Mucosa of descending colon (tissue), 3 donors: ENCODE measurements at regions not wholly inside any gene's neighbourhood (a gene's known extent, or its start where the extent isn't known, plus 50 kb on each side); places are given as distances from the start of the nearest gene placed in this dataset.

Experiments
- ATAC-seq: fragments of 200-7000 bp; cut with Tn5 transposase; one replicate; pipeline ENCODE4 v1.9.1; 2020; ENCODE audit warnings: mild to moderate bottlenecking, moderate library complexity
- DNase-seq, 3 donors: peaks; one replicate each; pipeline ENCODE4 v3.0.0-alpha.2; 2020
- H3K36me3 ChIP-seq: fragments of 200-600 bp; one replicate; pipeline ENCODE4 v1.8.0; 2021; ENCODE audit warnings: low read depth, mild to moderate bottlenecking
- H3K4me1 ChIP-seq: fragments of 200-600 bp; one replicate; pipeline ENCODE4 v1.8.0; 2021; ENCODE audit warnings: low read depth, mild to moderate bottlenecking
- H3K4me3 ChIP-seq: fragments of 200-600 bp; one replicate; pipeline ENCODE4 v1.8.0; 2021; ENCODE audit warnings: mild to moderate bottlenecking
- H3K9me3 ChIP-seq: fragments of 200-600 bp; one replicate; pipeline ENCODE4 v1.8.0; 2021; ENCODE audit warnings: mild to moderate bottlenecking
- intact Hi-C, 2 donors: fragments of 100-400 bp; cut with DNase I in 1 of 2; cut with micrococcal nuclease in 1 of 2; formaldehyde crosslinking; loops; one replicate each; pipeline versions ENCODE4 v1.11.0 to v1.11.1; 2022; cut with DNase I, micrococcal nuclease
- TF ChIP-seq, protein P1 (sequence below): fragments of 200-600 bp; IDR thresholded peaks from one replicate; pipeline ENCODE4 v1.8.0; 2022; ENCODE audit warnings: antibody characterized with exemption, mild to moderate bottlenecking
- donor health status: DM: no; HTN: no; CAD: no; lungs with moderate emphysema.
- donor health status: DM: no; HTN: no; CAD: no.
- donor health status: DM: no; HTN: yes; CAD: no.

GRCh38 chr13:58992478-58993042 is 1171.2 kb downstream of the DIAPH3 start:
- no peak for DNase-seq
- no peak overlapping the region for H3K4me3 ChIP-seq
- no peak for ATAC-seq

DNA sequence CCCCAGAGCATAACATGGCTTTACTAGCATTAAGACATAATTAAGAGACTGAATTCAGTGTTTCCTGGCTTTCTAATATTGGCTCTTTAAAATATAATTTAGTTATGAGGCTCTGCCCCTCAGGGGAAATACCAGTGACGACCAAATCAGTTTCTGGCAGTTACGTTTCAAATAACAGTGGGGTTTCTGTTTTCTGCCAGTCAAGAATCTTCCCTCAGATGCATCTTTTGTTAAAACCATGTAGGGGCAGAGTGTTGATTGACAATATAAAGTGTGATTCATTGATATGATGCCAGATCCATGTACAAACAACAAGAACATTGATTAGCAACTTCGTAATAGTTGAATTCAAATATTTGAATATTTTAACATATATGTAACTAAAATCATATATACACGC is 1169.7 kb downstream of the DIAPH3 start:
- DNase-seq, result no peak
- no peak overlapping the region for H3K4me3 ChIP-seq
- H3K4me1 ChIP-seq, result no peaks in the 10 kb centered on the region
- no peaks in the 10 kb centered on the region for H3K36me3 ChIP-seq
- no peak for ATAC-seq
- intact Hi-C loops, result no loop called here
- TF ChIP-seq, protein P1, sequence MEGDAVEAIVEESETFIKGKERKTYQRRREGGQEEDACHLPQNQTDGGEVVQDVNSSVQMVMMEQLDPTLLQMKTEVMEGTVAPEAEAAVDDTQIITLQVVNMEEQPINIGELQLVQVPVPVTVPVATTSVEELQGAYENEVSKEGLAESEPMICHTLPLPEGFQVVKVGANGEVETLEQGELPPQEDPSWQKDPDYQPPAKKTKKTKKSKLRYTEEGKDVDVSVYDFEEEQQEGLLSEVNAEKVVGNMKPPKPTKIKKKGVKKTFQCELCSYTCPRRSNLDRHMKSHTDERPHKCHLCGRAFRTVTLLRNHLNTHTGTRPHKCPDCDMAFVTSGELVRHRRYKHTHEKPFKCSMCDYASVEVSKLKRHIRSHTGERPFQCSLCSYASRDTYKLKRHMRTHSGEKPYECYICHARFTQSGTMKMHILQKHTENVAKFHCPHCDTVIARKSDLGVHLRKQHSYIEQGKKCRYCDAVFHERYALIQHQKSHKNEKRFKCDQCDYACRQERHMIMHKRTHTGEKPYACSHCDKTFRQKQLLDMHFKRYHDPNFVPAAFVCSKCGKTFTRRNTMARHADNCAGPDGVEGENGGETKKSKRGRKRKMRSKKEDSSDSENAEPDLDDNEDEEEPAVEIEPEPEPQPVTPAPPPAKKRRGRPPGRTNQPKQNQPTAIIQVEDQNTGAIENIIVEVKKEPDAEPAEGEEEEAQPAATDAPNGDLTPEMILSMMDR, result no peak
- H3K9me3 ChIP-seq, result peaks cover 9% of the 10 kb centered on the region

More at GRCh38 chr13:58992478-58993042, 1171.2 kb downstream of the DIAPH3 start:
- no peaks in the 10 kb centered on the region for H3K4me1 ChIP-seq
- H3K36me3 ChIP-seq, result no peaks in the 10 kb centered on the region
- intact Hi-C loops, result no loop called here
- peaks cover 9% of the 10 kb centered on the region for H3K9me3 ChIP-seq
- TF ChIP-seq, protein P1, result no peak

DNA sequence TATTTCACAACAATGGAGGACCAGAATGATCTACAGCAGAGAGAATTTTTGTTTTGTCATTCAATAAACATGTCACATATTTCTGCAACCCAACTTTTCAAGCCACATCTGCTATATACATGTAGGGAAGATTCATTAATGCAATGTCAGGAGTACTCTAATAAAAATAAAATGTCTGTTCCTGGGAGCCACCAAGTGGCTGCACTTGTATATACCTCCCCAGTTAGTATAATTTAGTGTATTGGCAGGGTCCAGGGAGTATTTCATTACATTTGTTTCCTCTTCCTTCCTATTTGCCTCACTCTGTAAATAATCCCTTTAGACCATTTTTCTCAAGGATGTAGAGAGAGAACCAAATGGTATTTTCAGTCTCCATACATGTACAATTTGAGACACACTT is 1169.0 kb downstream of the DIAPH3 start:
- peaks cover 9% of the 10 kb centered on the region for H3K9me3 ChIP-seq
- ATAC-seq, result no peak
- no peaks in the 10 kb centered on the region for H3K4me1 ChIP-seq
- no peak overlapping the region for H3K4me3 ChIP-seq
- intact Hi-C loops, result no loop called here
- no peak for DNase-seq
- TF ChIP-seq, protein P1, result no peak
- H3K36me3 ChIP-seq, result no peaks in the 10 kb centered on the region

- Histone ChIP-seq H3K36me3 (no peaks in the 10 kb centered on the region), H3K9me3 (peaks cover 16% of the 10 kb centered on the region), H3K4me3 (no peak overlapping the region), H3K4me1 (no peaks in the 10 kb centered on the region)
- TF ChIP-seq, protein P1, result no peak
- intact Hi-C loops, result no loop called here
- DNase-seq (no peak), ATAC-seq (no peak)
Measured at GRCh38 chr13:58998716-58999115, 1165.0 kb downstream of the DIAPH3 start.

DNA sequence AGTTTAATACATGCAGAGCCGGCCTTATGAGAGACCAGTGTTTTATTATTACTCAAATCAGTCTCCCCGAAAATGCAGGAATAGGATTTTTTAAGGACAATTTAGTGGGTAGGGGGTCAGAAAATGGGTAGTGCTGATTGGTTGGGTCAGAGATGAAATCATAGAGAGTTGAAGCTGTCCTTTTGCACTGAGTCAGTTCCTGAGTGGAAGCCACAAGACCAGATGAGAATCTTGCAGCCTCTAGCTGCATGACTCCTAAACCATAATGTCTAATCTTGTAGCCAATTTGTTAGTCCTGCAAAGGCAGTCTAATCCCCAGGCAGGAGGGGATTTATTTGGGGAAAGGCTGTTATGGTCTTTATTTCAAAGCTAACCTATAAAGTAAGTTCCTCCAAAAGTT is 1163.9 kb downstream of the DIAPH3 start:
- Histone ChIP-seq H3K4me1 (no peaks in the 10 kb centered on the region), H3K4me3 (no peak overlapping the region), H3K36me3 (no peaks in the 10 kb centered on the region), H3K9me3 (peaks cover 23% of the 10 kb centered on the region)
- intact Hi-C loops, result no loop called here
- no peak for DNase-seq
- TF ChIP-seq, protein P1, result no peak
- ATAC-seq, result no peak

- DNase-seq (no peak), ATAC-seq (no peak)
- intact Hi-C loops, result no loop called here
- H3K4me1 ChIP-seq, result no peaks in the 10 kb centered on the region
- peaks cover 22% of the 10 kb centered on the region for H3K9me3 ChIP-seq
- H3K36me3 ChIP-seq, result no peaks in the 10 kb centered on the region
- H3K4me3 ChIP-seq, result no peak overlapping the region
- TF ChIP-seq, protein P1, result no peak
Measured at GRCh38 chr13:59000770-59001169, 1163.0 kb downstream of the DIAPH3 start.
